ENCODE measurements at regions not wholly inside any gene's neighbourhood (a gene's known extent, or its start where the extent isn't known, plus 50 kb on each side); places are given as distances from the start of the nearest gene placed in this dataset.

DNA sequence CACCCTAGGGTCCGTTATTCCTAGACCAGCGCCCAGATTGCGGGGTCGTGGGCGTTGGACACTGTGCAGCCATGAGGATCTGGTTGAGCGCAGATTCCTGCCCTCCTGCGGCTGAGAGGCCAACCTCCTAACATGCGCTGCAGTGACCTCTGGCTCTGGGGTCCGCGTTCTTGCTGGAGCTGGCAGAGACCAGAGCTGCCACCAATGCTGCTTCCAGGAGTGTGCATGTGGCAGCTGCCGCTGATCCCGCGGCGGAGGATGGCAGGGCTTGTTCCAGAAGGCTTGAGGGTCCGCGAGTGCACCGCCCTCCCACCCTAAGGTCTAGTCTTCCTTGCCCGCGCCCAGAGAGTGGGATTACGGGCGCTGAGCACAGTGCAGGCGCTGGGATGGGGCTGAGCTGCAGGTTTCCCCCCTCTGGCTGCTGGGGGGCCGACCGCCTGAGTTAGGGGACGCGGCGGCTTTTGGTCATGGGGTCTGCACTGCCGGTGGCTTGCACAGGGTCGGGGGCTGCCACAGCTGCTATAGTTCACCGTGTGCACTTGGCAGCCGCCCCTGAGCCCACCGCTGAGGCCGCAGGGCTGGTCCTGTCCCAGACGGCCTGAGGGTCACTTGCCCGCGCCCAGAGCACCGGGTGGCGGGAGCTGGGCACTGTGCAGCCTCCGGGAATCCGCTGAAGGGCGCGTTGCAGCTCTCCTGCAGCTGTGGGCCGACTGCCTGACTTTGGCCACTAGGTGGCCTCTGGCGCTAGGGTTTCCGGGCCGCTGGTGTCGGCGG is 145.9 kb downstream of the CCDC74A start:
- TF ChIP-seq POLR2AphosphoS5 (IDR thresholded peaks at IDR 0.05; ENCODE audit: low read depth, low read length), result no peak
- no peak for TF ChIP-seq POLR2A (IDR thresholded peaks at IDR 0.05; ENCODE audit: low read depth, low read length)
- no peak for TF ChIP-seq TAF1 (IDR thresholded peaks at IDR 0.05; ENCODE audit: low read depth, low read length)
